ENCODE measurements at regions not wholly inside any gene's neighbourhood (a gene's known extent, or its start where the extent isn't known, plus 50 kb on each side); places are given as distances from the start of the nearest gene placed in this dataset.
"Not testable (repeated sequence)": the region's sequence is repeated elsewhere in the genome, so short reads cannot be mapped to it uniquely, and the experiment has no call there.

GRCh38 chr4:3954540-3955320, 188.5 kb downstream of the ADRA2C start:
- POLR2A ChIA-PET; H3K36me3 Mint-ChIP-seq (ENCODE audit: low read depth); H3K9me3 Mint-ChIP-seq; H3K27me3 Mint-ChIP-seq: not testable (repeated sequence)
- Mint-ChIP-seq H3K4me3 (peak overlapping the region; percentile 86), H3K4me1 (peaks cover 27% of the 10 kb centered on the region), H3K27ac (peak overlapping the region; percentile 87)
- peak; percentile 60 for DNase-seq
- CTCF ChIA-PET = interaction anchor here (1.2 kb wide), 1 partner anchor 12 kb away, joined by 3 read pairs; no protein-coding TSS in a partner anchor

- H3K27me3 Mint-ChIP-seq; H3K36me3 Mint-ChIP-seq (ENCODE audit: low read depth); H3K9me3 Mint-ChIP-seq: not testable (repeated sequence)
- peak overlapping the region; percentile 86 for H3K4me3 Mint-ChIP-seq
- peak; percentile 98 for DNase-seq
- POLR2A ChIA-PET = interaction anchor here (1.2 kb wide), 1 partner anchor 334 kb away, joined by 3 read pairs; the partner anchor contains the start of genes LYAR and ZBTB49
- H3K4me1 Mint-ChIP-seq = peaks cover 27% of the 10 kb centered on the region
- H3K27ac Mint-ChIP-seq = peak overlapping the region; percentile 87
- CTCF ChIA-PET = interaction anchor here (1.2 kb wide), 1 partner anchor 12 kb away, joined by 3 read pairs; no protein-coding TSS in a partner anchor
Observed at GRCh38 chr4:3955321-3956164, 189.4 kb downstream of the ADRA2C start.

GRCh38 chr4:3956165-3956867, 190.1 kb downstream of the ADRA2C start:
- CTCF ChIA-PET; H3K9me3 Mint-ChIP-seq; H3K27me3 Mint-ChIP-seq; H3K36me3 Mint-ChIP-seq (ENCODE audit: low read depth); DNase-seq: not testable (repeated sequence)
- H3K4me1 Mint-ChIP-seq = peaks cover 27% of the 10 kb centered on the region
- H3K27ac Mint-ChIP-seq = peak overlapping the region; percentile 87
- H3K4me3 Mint-ChIP-seq = peak overlapping the region; percentile 86
- POLR2A ChIA-PET = interaction anchor here (1.2 kb wide), 1 partner anchor 334 kb away, joined by 3 read pairs; the partner anchor contains the start of genes LYAR and ZBTB49

- DNase-seq = not testable (repeated sequence)
Observed at GRCh38 chr4:3961091-3961672, 195.0 kb downstream of the ADRA2C start.

GRCh38 chr4:3964572-3965278, 198.5 kb downstream of the ADRA2C start:
- H3K36me3 Mint-ChIP-seq (ENCODE audit: low read depth); H3K4me1 Mint-ChIP-seq; CTCF ChIA-PET; H3K27ac Mint-ChIP-seq; POLR2A ChIA-PET; H3K4me3 Mint-ChIP-seq; DNase-seq; H3K9me3 Mint-ChIP-seq; H3K27me3 Mint-ChIP-seq: not testable (repeated sequence)

More at GRCh38 chr4:3961091-3961672, 195.0 kb downstream of the ADRA2C start:
- CTCF ChIA-PET; H3K9me3 Mint-ChIP-seq; H3K4me1 Mint-ChIP-seq; POLR2A ChIA-PET; H3K27me3 Mint-ChIP-seq; H3K4me3 Mint-ChIP-seq; H3K36me3 Mint-ChIP-seq (ENCODE audit: low read depth); H3K27ac Mint-ChIP-seq: not testable (repeated sequence)

GRCh38 chr4:3967204-3967603, 201.0 kb downstream of the ADRA2C start:
- CTCF ChIA-PET; H3K4me1 Mint-ChIP-seq; H3K36me3 Mint-ChIP-seq (ENCODE audit: low read depth); H3K4me3 Mint-ChIP-seq; DNase-seq; H3K9me3 Mint-ChIP-seq; POLR2A ChIA-PET; H3K27ac Mint-ChIP-seq; H3K27me3 Mint-ChIP-seq: not testable (repeated sequence)

- POLR2A ChIA-PET; H3K36me3 Mint-ChIP-seq (ENCODE audit: low read depth); H3K9me3 Mint-ChIP-seq; H3K4me3 Mint-ChIP-seq; H3K4me1 Mint-ChIP-seq; DNase-seq; H3K27ac Mint-ChIP-seq; CTCF ChIA-PET: not testable (repeated sequence)
- H3K27me3 Mint-ChIP-seq = peaks cover 28% of the 10 kb centered on the region
Observed at GRCh38 chr4:3972626-3973025, 206.4 kb downstream of the ADRA2C start.

GRCh38 chr4:3973581-3974200, 207.5 kb downstream of the ADRA2C start:
- H3K4me3 Mint-ChIP-seq; H3K36me3 Mint-ChIP-seq (ENCODE audit: low read depth); DNase-seq; H3K9me3 Mint-ChIP-seq; POLR2A ChIA-PET; H3K4me1 Mint-ChIP-seq; H3K27ac Mint-ChIP-seq; CTCF ChIA-PET: not testable (repeated sequence)
- H3K27me3 Mint-ChIP-seq = peaks cover 28% of the 10 kb centered on the region

- H3K9me3 Mint-ChIP-seq; H3K27ac Mint-ChIP-seq; CTCF ChIA-PET; H3K36me3 Mint-ChIP-seq (ENCODE audit: low read depth); POLR2A ChIA-PET; DNase-seq; H3K4me1 Mint-ChIP-seq; H3K4me3 Mint-ChIP-seq: not testable (repeated sequence)
- H3K27me3 Mint-ChIP-seq = peaks cover 15% of the 10 kb centered on the region
Observed at GRCh38 chr4:3983518-3984125, 217.4 kb downstream of the ADRA2C start.

GRCh38 chr4:3984796-3985195, 218.6 kb downstream of the ADRA2C start:
- POLR2A ChIA-PET; H3K9me3 Mint-ChIP-seq; H3K27ac Mint-ChIP-seq; H3K4me3 Mint-ChIP-seq; CTCF ChIA-PET; H3K36me3 Mint-ChIP-seq (ENCODE audit: low read depth); H3K4me1 Mint-ChIP-seq: not testable (repeated sequence)
- peak; percentile 17 for DNase-seq
- peaks cover 16% of the 10 kb centered on the region for H3K27me3 Mint-ChIP-seq

- H3K9me3 Mint-ChIP-seq; H3K4me1 Mint-ChIP-seq; DNase-seq; H3K4me3 Mint-ChIP-seq; H3K27ac Mint-ChIP-seq; H3K36me3 Mint-ChIP-seq (ENCODE audit: low read depth); POLR2A ChIA-PET: not testable (repeated sequence)
- CTCF ChIA-PET = interaction anchor here (0.8 kb wide), 1 partner anchor 121 kb away, joined by 3 read pairs; no protein-coding TSS in a partner anchor
- peaks cover 18% of the 10 kb centered on the region for H3K27me3 Mint-ChIP-seq
Observed at GRCh38 chr4:3986412-3986811, 220.2 kb downstream of the ADRA2C start.

- H3K4me3 Mint-ChIP-seq = not testable (repeated sequence)
Observed at GRCh38 chr4:3997386-3997785, 229.3 kb downstream of the OTOP1 start.

More at GRCh38 chr4:3997386-3997785, 229.3 kb downstream of the OTOP1 start:
- CTCF ChIA-PET; POLR2A ChIA-PET; H3K27ac Mint-ChIP-seq; H3K4me1 Mint-ChIP-seq; H3K9me3 Mint-ChIP-seq; DNase-seq; H3K36me3 Mint-ChIP-seq (ENCODE audit: low read depth): not testable (repeated sequence)
- peaks cover 11% of the 10 kb centered on the region for H3K27me3 Mint-ChIP-seq
